Urinary bladder (tissue), 3 donors: ENCODE measurements at regions not wholly inside any gene's neighbourhood (a gene's known extent, or its start where the extent isn't known, plus 50 kb on each side); places are given as distances from the start of the nearest gene placed in this dataset.

Experiments used
- DNase-seq: peaks from one replicate; pipeline ENCODE4 v3.0.0-alpha.2; 2015; ENCODE audit errors: extremely low spot score
- H3K27ac ChIP-seq: one replicate; pipeline ENCODE4 v1.5.1; 2013; ENCODE audit warnings: low read depth, mild to moderate bottlenecking, moderate library complexity
- H3K36me3 ChIP-seq: one replicate; pipeline ENCODE4 v1.6.1; 2013; ENCODE audit warnings: mild to moderate bottlenecking, moderate library complexity; ENCODE audit not compliant: insufficient read depth
- H3K4me1 ChIP-seq: one replicate; pipeline ENCODE4 v1.6.1; 2013; ENCODE audit warnings: mild to moderate bottlenecking, moderate library complexity; ENCODE audit not compliant: insufficient read depth
- H3K4me3 ChIP-seq: one replicate; pipeline ENCODE4 v1.5.1; 2013; ENCODE audit warnings: low read depth, low read length
- WGBS: extraction: QIAGEN DNeasy Blood & Tissue Kit; methylation state at CpG from one replicate; pipeline ENCODE4 v1.1.7; 2013; 5-methylcytosine and 5-hydroxymethylcytosine counted together
- donor health status: healthy with polysubstance abuse.
- donor health status: healthy.

GRCh38 chr1:218537122-218537913 lies 192.2 kb downstream of the TGFB2 start:
- H3K36me3 ChIP-seq = no peaks in the 10 kb centered on the region
- peak overlapping the region; percentile 38 for H3K27ac ChIP-seq
- no peaks in the 10 kb centered on the region for H3K4me1 ChIP-seq
- 75% methylated on average over 6 of the region's 6 CpGs for WGBS
- DNase-seq = no peak
- H3K4me3 ChIP-seq = no peak overlapping the region

- DNase-seq = no peak
- 65% methylated on average over 2 of the region's 2 CpGs for WGBS
- no peak overlapping the region for H3K27ac ChIP-seq
- H3K36me3 ChIP-seq = no peaks in the 10 kb centered on the region
- no peak overlapping the region for H3K4me3 ChIP-seq
- H3K4me1 ChIP-seq = no peaks in the 10 kb centered on the region
These were observed 193.2 kb downstream of the TGFB2 start for GRCh38 chr1:218538341-218538740.

GRCh38 chr1:218546314-218546713 lies 201.2 kb downstream of the TGFB2 start:
- H3K27ac ChIP-seq = no peak overlapping the region
- H3K36me3 ChIP-seq = no peaks in the 10 kb centered on the region
- DNase-seq = no peak
- no peak overlapping the region for H3K4me3 ChIP-seq
- H3K4me1 ChIP-seq = no peaks in the 10 kb centered on the region
- WGBS = 99% methylated on average over 1 of the region's 1 CpG

- H3K36me3 ChIP-seq = no peaks in the 10 kb centered on the region
- 78% methylated on average over 10 of the region's 10 CpGs for whole genome bisulfite sequencing
- H3K4me3 ChIP-seq = no peak overlapping the region
- DNase-seq = no peak
- H3K4me1 ChIP-seq = no peaks in the 10 kb centered on the region
- H3K27ac ChIP-seq = no peak overlapping the region
These were observed 203.0 kb downstream of the TGFB2 start for GRCh38 chr1:218547957-218548730.

GRCh38 chr1:218548764-218549163 lies 203.6 kb downstream of the TGFB2 start:
- no peak overlapping the region for H3K27ac ChIP-seq
- H3K4me1 ChIP-seq = no peaks in the 10 kb centered on the region
- no peak for DNase-seq
- H3K36me3 ChIP-seq = no peaks in the 10 kb centered on the region
- WGBS = 93% methylated on average over 4 of the region's 4 CpGs
- H3K4me3 ChIP-seq = no peak overlapping the region

GRCh38 chr1:218553197-218553596 lies 208.1 kb downstream of the TGFB2 start:
- 94% methylated on average over 2 of the region's 2 CpGs for WGBS

GRCh38 chr1:218556016-218556415 lies 210.9 kb downstream of the TGFB2 start:
- H3K4me1 ChIP-seq = no peaks in the 10 kb centered on the region
- no peak overlapping the region for H3K4me3 ChIP-seq
- H3K36me3 ChIP-seq = no peaks in the 10 kb centered on the region
- no peak for DNase-seq
- H3K27ac ChIP-seq = no peak overlapping the region

More at GRCh38 chr1:218553197-218553596, 208.1 kb downstream of the TGFB2 start:
- no peak for DNase-seq
- no peak overlapping the region for H3K27ac ChIP-seq
- no peak overlapping the region for H3K4me3 ChIP-seq
- H3K36me3 ChIP-seq = no peaks in the 10 kb centered on the region
- H3K4me1 ChIP-seq = no peaks in the 10 kb centered on the region

- H3K36me3 ChIP-seq = no peaks in the 10 kb centered on the region
- peak; percentile 31 for DNase-seq
- 32% methylated on average over 6 of the region's 6 CpGs for WGBS
- H3K4me1 ChIP-seq = no peaks in the 10 kb centered on the region
- H3K27ac ChIP-seq = no peak overlapping the region
- no peak overlapping the region for H3K4me3 ChIP-seq
These were observed 212.6 kb downstream of the TGFB2 start for GRCh38 chr1:218557731-218558130.

GRCh38 chr1:218558271-218558810 lies 213.2 kb downstream of the TGFB2 start:
- Histone ChIP-seq H3K27ac (no peak overlapping the region), H3K4me3 (no peak overlapping the region), H3K4me1 (no peaks in the 10 kb centered on the region), H3K36me3 (no peaks in the 10 kb centered on the region)
- WGBS = 65% methylated on average over 3 of the region's 3 CpGs
- no peak for DNase-seq

- WGBS = 84% methylated on average over 1 of the region's 1 CpG
- Histone ChIP-seq H3K4me1 (no peaks in the 10 kb centered on the region), H3K36me3 (no peaks in the 10 kb centered on the region), H3K4me3 (no peak overlapping the region), H3K27ac (no peak overlapping the region)
- DNase-seq = no peak
These were observed 220.2 kb downstream of the TGFB2 start for GRCh38 chr1:218565377-218565776.

GRCh38 chr1:218568962-218569550 lies 223.9 kb downstream of the TGFB2 start:
- H3K4me1 ChIP-seq = no peaks in the 10 kb centered on the region
- H3K36me3 ChIP-seq = no peaks in the 10 kb centered on the region
- H3K27ac ChIP-seq = no peak overlapping the region
- WGBS = 87% methylated on average over 5 of the region's 5 CpGs
- H3K4me3 ChIP-seq = no peak overlapping the region
- DNase-seq = no peak

- no peak for DNase-seq
- H3K36me3 ChIP-seq = no peaks in the 10 kb centered on the region
- no peaks in the 10 kb centered on the region for H3K4me1 ChIP-seq
- H3K4me3 ChIP-seq = no peak overlapping the region
- H3K27ac ChIP-seq = no peak overlapping the region
- 89% methylated on average over 2 of the region's 2 CpGs for WGBS
These were observed 225.3 kb downstream of the TGFB2 start for GRCh38 chr1:218570456-218570855.

GRCh38 chr1:218571491-218571890 lies 226.4 kb downstream of the TGFB2 start:
- Histone ChIP-seq H3K36me3 (no peaks in the 10 kb centered on the region), H3K4me3 (no peak overlapping the region), H3K4me1 (no peaks in the 10 kb centered on the region), H3K27ac (no peak overlapping the region)
- 44% methylated on average over 6 of the region's 6 CpGs for whole genome bisulfite sequencing
- no peak for DNase-seq

GRCh38 chr1:218572050-218572449 lies 226.9 kb downstream of the TGFB2 start:
- Histone ChIP-seq H3K4me3 (no peak overlapping the region), H3K36me3 (no peaks in the 10 kb centered on the region), H3K4me1 (no peaks in the 10 kb centered on the region), H3K27ac (no peak overlapping the region)
- WGBS = 46% methylated on average over 4 of the region's 4 CpGs
- DNase-seq = no peak
